ENCODE measurements at regions not wholly inside any gene's neighbourhood (a gene's known extent, or its start where the extent isn't known, plus 50 kb on each side); places are given as distances from the start of the nearest gene placed in this dataset.

- TF ChIP-seq CTCF (IDR thresholded peaks at IDR 0.05; ENCODE audit: low read length) (no peak), EZH2 (optimal IDR thresholded peaks at IDR 0.05; ENCODE audit: low read depth, low read length) (no peak), EZH2phosphoT487 (IDR thresholded peaks at IDR 0.05; ENCODE audit: low read length) (no peak)
Observed at GRCh38 chr15:69997161-69997485, 100.6 kb downstream of the TLE3 start.

Data from MM.1S (cell line).